GM12878 (cell line): ENCODE measurements at regions not wholly inside any gene's neighbourhood (a gene's known extent, or its start where the extent isn't known, plus 50 kb on each side); places are given as distances from the start of the nearest gene placed in this dataset. TPM values are rescaled to one million over a fixed set of nuclear protein-coding genes. Genes with fewer than 3 reads are reported as not detected.

Source experiments
- ESRRA ChIP-seq: IDR thresholded peaks from 2 replicates; pipeline ENCODE4 v1.6.1; 2012; ENCODE audit warnings: mild to moderate bottlenecking, low read length, improper control_type of control experiment
- IRF4 ChIP-seq: IDR thresholded peaks from 2 replicates; pipeline ENCODE4 v1.6.1; 2011; ENCODE audit warnings: low read depth, low read length
- small RNA-seq: library from RNA; depleted of rRNA; stranded (forward); fragments of <200 nt; gene quantifications from one replicate; pipeline ENCODE3, GENCODE V24; 2014

- TF ChIP-seq IRF4 (no peak), ESRRA (no peak)
These were observed 97.5 kb downstream of the ZNF326 start (continued) for GRCh38 chr1:90092441-90092840.

Small RNAs in the stretch of these regions (small RNA-seq; reads per million reads assigned to genes)
- not detected for gene RNU6-695P
